OCI-LY1 (cell line): ENCODE measurements at regions not wholly inside any gene's neighbourhood (a gene's known extent, or its start where the extent isn't known, plus 50 kb on each side); places are given as distances from the start of the nearest gene placed in this dataset.

Source experiments
- H2AFZ ChIP-seq: fragments of 200-600 bp; sonication (generic), shearing (Covaris generic); 2 replicates; pipeline ENCODE4 v1.6.0; 2014; ENCODE audit warnings: antibody characterized with exemption, mild to moderate bottlenecking, low read length
- H3F3A ChIP-seq: fragments of 200-600 bp; sonication (generic), shearing (Covaris generic); 2 replicates; pipeline ENCODE4 v1.6.0; 2014; ENCODE audit warnings: mild to moderate bottlenecking, antibody characterized with exemption, low read length, moderate library complexity; ENCODE audit not compliant: insufficient read depth
- H3K27ac ChIP-seq: fragments of 200-600 bp; sonication (generic); 2 replicates; pipeline ENCODE4 v1.5.1; 2014; ENCODE audit warnings: low read length, mixed run types, mild to moderate bottlenecking, low read depth; ENCODE audit not compliant: poor library complexity, severe bottlenecking
- H3K27me3 ChIP-seq: fragments of 200-600 bp; sonication (generic); 2 replicates; pipeline ENCODE4 v1.6.0; 2014; ENCODE audit warnings: antibody characterized with exemption, mild to moderate bottlenecking, low read length, moderate library complexity; ENCODE audit not compliant: insufficient read depth
- H3K36me3 ChIP-seq: fragments of 200-600 bp; sonication (generic); 2 replicates; pipeline ENCODE4 v1.6.1; 2014; ENCODE audit warnings: mild to moderate bottlenecking, antibody characterized with exemption, low read length, moderate library complexity, mixed read lengths; ENCODE audit not compliant: insufficient read depth
- H3K4me1 ChIP-seq: fragments of 200-600 bp; sonication (generic); 2 replicates; pipeline ENCODE4 v1.5.1; 2014; ENCODE audit warnings: mild to moderate bottlenecking, low read length, moderate library complexity; ENCODE audit not compliant: insufficient read depth, severe bottlenecking
- H3K4me2 ChIP-seq: fragments of 200-600 bp; sonication (generic), shearing (Covaris generic); 2 replicates; pipeline ENCODE4 v1.6.1; 2014; ENCODE audit warnings: low read length
- H3K4me3 ChIP-seq: fragments of 200-600 bp; sonication (generic); 2 replicates; pipeline ENCODE4 v1.5.1; 2014; ENCODE audit warnings: low read length, low read depth, mild to moderate bottlenecking, mixed read lengths; ENCODE audit not compliant: poor library complexity, severe bottlenecking
- H3K79me2 ChIP-seq: fragments of 200-600 bp; shearing (Covaris generic); 2 replicates; pipeline ENCODE4 v1.6.1; 2016; ENCODE audit warnings: mixed run types, low read length, mixed read lengths; ENCODE audit not compliant: insufficient read depth
- H3K9ac ChIP-seq: fragments of 200-600 bp; sonication (generic), shearing (Covaris generic); 2 replicates; pipeline ENCODE4 v1.6.1; 2014; ENCODE audit warnings: mild to moderate bottlenecking, low read length, mixed read lengths
- H3K9me2 ChIP-seq: fragments of 200-600 bp; sonication (generic), shearing (Covaris generic); 2 replicates; pipeline ENCODE4 v1.6.1; 2014; ENCODE audit warnings: low read depth, mild to moderate bottlenecking, low read length, mixed read lengths
- H3K9me3 ChIP-seq: fragments of 200-600 bp; shearing (Covaris generic); 2 replicates; pipeline ENCODE4 v1.6.1; 2014; ENCODE audit warnings: low read length, mixed read lengths
- H4K20me1 ChIP-seq: fragments of 200-600 bp; sonication (generic), shearing (Covaris generic); 2 replicates; pipeline ENCODE4 v1.6.0; 2016; ENCODE audit warnings: mild to moderate bottlenecking, low read length; ENCODE audit not compliant: insufficient read depth
- CTCF ChIP-seq: fragments of 200-600 bp; sonication (generic), shearing (Covaris generic); IDR thresholded peaks from 2 replicates; pipeline ENCODE4 v1.5.1; 2017; ENCODE audit warnings: mild to moderate bottlenecking, antibody characterized with exemption, low read length, moderate library complexity, mixed read lengths
- EZH2 ChIP-seq: fragments of 200-600 bp; sonication (generic), shearing (Covaris generic); IDR thresholded peaks from 2 replicates; pipeline ENCODE4 v1.8.0; 2017; ENCODE audit warnings: borderline replicate concordance, mixed run types, mild to moderate bottlenecking, antibody characterized with exemption, low read length, moderate library complexity, mixed read lengths

- H3K27ac ChIP-seq, result no peak overlapping the region
- H3K79me2 ChIP-seq, result no peaks in the 10 kb centered on the region
- H3K9ac ChIP-seq, result no peak overlapping the region
- H3K4me3 ChIP-seq, result no peak overlapping the region
- H4K20me1 ChIP-seq, result no peaks in the 10 kb centered on the region
- H3F3A ChIP-seq, result no peaks in the 10 kb centered on the region
- H3K36me3 ChIP-seq, result no peaks in the 10 kb centered on the region
- no peak overlapping the region for H3K4me2 ChIP-seq
- no peaks in the 10 kb centered on the region for H3K9me2 ChIP-seq
- no peaks in the 10 kb centered on the region for H3K9me3 ChIP-seq
- H3K4me1 ChIP-seq, result no peaks in the 10 kb centered on the region
- 0 out of 2 replicates have a peak, but pooled peaks cover 6% of the 10 kb centered on the region for H3K27me3 ChIP-seq
- TF ChIP-seq EZH2, result no peak
- TF ChIP-seq CTCF, result no peak
- H2AFZ ChIP-seq, result no peak overlapping the region
Observed at GRCh38 chr9:135249711-135250110, 162.2 kb downstream of the OLFM1 start.

GRCh38 chr9:135251331-135251761 is 163.9 kb downstream of the OLFM1 start:
- H3F3A ChIP-seq, result no peaks in the 10 kb centered on the region
- H3K9ac ChIP-seq, result no peak overlapping the region
- no peaks in the 10 kb centered on the region for H3K79me2 ChIP-seq
- H3K9me3 ChIP-seq, result no peaks in the 10 kb centered on the region
- no peaks in the 10 kb centered on the region for H3K36me3 ChIP-seq
- H3K4me1 ChIP-seq, result no peaks in the 10 kb centered on the region
- no peak overlapping the region for H2AFZ ChIP-seq
- no peak overlapping the region for H3K4me2 ChIP-seq
- no peak overlapping the region for H3K4me3 ChIP-seq
- 0 out of 2 replicates have a peak, but pooled peaks cover 6% of the 10 kb centered on the region for H3K27me3 ChIP-seq
- TF ChIP-seq EZH2, result no peak
- TF ChIP-seq CTCF, result no peak
- H3K27ac ChIP-seq, result no peak overlapping the region
- H3K9me2 ChIP-seq, result no peaks in the 10 kb centered on the region
- no peaks in the 10 kb centered on the region for H4K20me1 ChIP-seq

GRCh38 chr9:135251996-135252760 is 164.7 kb downstream of the OLFM1 start:
- H3K4me1 ChIP-seq, result no peaks in the 10 kb centered on the region
- no peak overlapping the region for H3K4me2 ChIP-seq
- no peaks in the 10 kb centered on the region for H3F3A ChIP-seq
- H3K36me3 ChIP-seq, result no peaks in the 10 kb centered on the region
- H3K79me2 ChIP-seq, result no peaks in the 10 kb centered on the region
- no peaks in the 10 kb centered on the region for H3K9me3 ChIP-seq
- H3K9ac ChIP-seq, result no peak overlapping the region
- H3K9me2 ChIP-seq, result no peaks in the 10 kb centered on the region
- H3K27me3 ChIP-seq, result 0 out of 2 replicates have a peak, but pooled peaks cover 6% of the 10 kb centered on the region
- H2AFZ ChIP-seq, result no peak overlapping the region
- H3K27ac ChIP-seq, result no peak overlapping the region
- no peak overlapping the region for H3K4me3 ChIP-seq
- TF ChIP-seq CTCF (no peak), EZH2 (no peak)
- H4K20me1 ChIP-seq, result no peaks in the 10 kb centered on the region
